ENCODE measurements at regions not wholly inside any gene's neighbourhood (a gene's known extent, or its start where the extent isn't known, plus 50 kb on each side); places are given as distances from the start of the nearest gene placed in this dataset.
A peak's percentile ranks its signal among the peaks of the same experiment; 100 is the strongest.
"Not testable (repeated sequence)": the region's sequence is repeated elsewhere in the genome, so short reads cannot be mapped to it uniquely, and the experiment has no call there.

- Histone ChIP-seq H3K4me3 (ENCODE audit: low read depth in 1 of 5, low read length in 5 of 5) (no peak overlapping the region), H3K36me3 (ENCODE audit: control insufficient read depth in 5 of 5, insufficient read depth in 5 of 5, low read length in 5 of 5) (no peaks in the 10 kb centered on the region), H3K27ac (ENCODE audit: low read depth, low read length) (peak overlapping the region; percentile 91), H3K9me3 (ENCODE audit: control insufficient read depth in 5 of 5, low read length in 5 of 5) (no peaks in the 10 kb centered on the region), H3K27me3 (ENCODE audit: control insufficient read depth in 5 of 5, insufficient read depth in 4 of 5, low read length in 5 of 5) (peaks cover 3 to 29% (median 8%) of the 10 kb centered on the region in 5 donors), H3K9ac (ENCODE audit: low read length in 5 of 5) (no peak overlapping the region), H3K4me1 (ENCODE audit: control insufficient read depth in 5 of 5, insufficient read depth in 5 of 5, low read length in 5 of 5) (peaks cover 9 to 63% (median 34%) of the 10 kb centered on the region in 5 donors)
Observed at GRCh38 chr17:77832180-77832560, 126.3 kb upstream of the TNRC6C start.

GRCh38 chr17:77833769-77834168 lies 124.7 kb upstream of the TNRC6C start:
- Histone ChIP-seq H3K4me3 (ENCODE audit: low read depth in 1 of 5, low read length in 5 of 5) (no peak overlapping the region), H3K36me3 (ENCODE audit: control insufficient read depth in 5 of 5, insufficient read depth in 5 of 5, low read length in 5 of 5) (no peaks in the 10 kb centered on the region), H3K4me1 (ENCODE audit: control insufficient read depth in 5 of 5, insufficient read depth in 5 of 5, low read length in 5 of 5) (peaks cover 9 to 47% (median 34%) of the 10 kb centered on the region in 5 donors), H3K27ac (ENCODE audit: low read depth, low read length) (no peak overlapping the region), H3K9ac (ENCODE audit: low read length in 5 of 5) (no peak overlapping the region), H3K27me3 (ENCODE audit: control insufficient read depth in 5 of 5, insufficient read depth in 4 of 5, low read length in 5 of 5) (peaks cover 3 to 24% (median 8%) of the 10 kb centered on the region in 5 donors), H3K9me3 (ENCODE audit: control insufficient read depth in 5 of 5, low read length in 5 of 5) (no peaks in the 10 kb centered on the region)

GRCh38 chr17:77834170-77835115 lies 124.1 kb upstream of the TNRC6C start:
- Histone ChIP-seq H3K4me3 (ENCODE audit: low read depth in 1 of 5, low read length in 5 of 5) (no peak overlapping the region), H3K36me3 (ENCODE audit: control insufficient read depth in 5 of 5, insufficient read depth in 5 of 5, low read length in 5 of 5) (no peaks in the 10 kb centered on the region), H3K9ac (ENCODE audit: low read length in 5 of 5) (no peak overlapping the region), H3K4me1 (ENCODE audit: control insufficient read depth in 5 of 5, insufficient read depth in 5 of 5, low read length in 5 of 5) (peaks cover 9 to 40% (median 34%) of the 10 kb centered on the region in 5 donors), H3K9me3 (ENCODE audit: control insufficient read depth in 5 of 5, low read length in 5 of 5) (no peaks in the 10 kb centered on the region), H3K27me3 (ENCODE audit: control insufficient read depth in 5 of 5, insufficient read depth in 4 of 5, low read length in 5 of 5) (peaks cover 3 to 24% (median 8%) of the 10 kb centered on the region in 5 donors), H3K27ac (ENCODE audit: low read depth, low read length) (no peak overlapping the region)

GRCh38 chr17:77836557-77837041 lies 121.9 kb upstream of the TNRC6C start:
- H3K36me3 ChIP-seq (ENCODE audit: control insufficient read depth in 5 of 5, insufficient read depth in 5 of 5, low read length in 5 of 5) = no peaks in the 10 kb centered on the region
- peaks cover 2 to 29% (median 12%) of the 10 kb centered on the region in 5 donors for H3K4me1 ChIP-seq (ENCODE audit: control insufficient read depth in 5 of 5, insufficient read depth in 5 of 5, low read length in 5 of 5)
- no peak overlapping the region for H3K4me3 ChIP-seq (ENCODE audit: low read depth in 1 of 5, low read length in 5 of 5)
- peaks cover 0 to 12% (median 4%) of the 10 kb centered on the region in 5 donors for H3K27me3 ChIP-seq (ENCODE audit: control insufficient read depth in 5 of 5, insufficient read depth in 4 of 5, low read length in 5 of 5)
- no peak overlapping the region for H3K9ac ChIP-seq (ENCODE audit: low read length in 5 of 5)
- no peak overlapping the region for H3K27ac ChIP-seq (ENCODE audit: low read depth, low read length)
- H3K9me3 ChIP-seq (ENCODE audit: control insufficient read depth in 5 of 5, low read length in 5 of 5) = no peaks in the 10 kb centered on the region

- peaks cover 0 to 27% (median 9%) of the 10 kb centered on the region in 5 donors for H3K4me1 ChIP-seq (ENCODE audit: control insufficient read depth in 5 of 5, insufficient read depth in 5 of 5, low read length in 5 of 5)
- H3K4me3 ChIP-seq (ENCODE audit: low read depth in 1 of 5, low read length in 5 of 5); H3K36me3 ChIP-seq (ENCODE audit: control insufficient read depth in 5 of 5, insufficient read depth in 5 of 5, low read length in 5 of 5); H3K9me3 ChIP-seq (ENCODE audit: control insufficient read depth in 5 of 5, low read length in 5 of 5); H3K27ac ChIP-seq (ENCODE audit: low read depth, low read length); H3K9ac ChIP-seq (ENCODE audit: low read length in 5 of 5); H3K27me3 ChIP-seq (ENCODE audit: control insufficient read depth in 5 of 5, insufficient read depth in 4 of 5, low read length in 5 of 5): not testable (repeated sequence)
Observed at GRCh38 chr17:77837072-77837471, 121.4 kb upstream of the TNRC6C start.

DNA sequence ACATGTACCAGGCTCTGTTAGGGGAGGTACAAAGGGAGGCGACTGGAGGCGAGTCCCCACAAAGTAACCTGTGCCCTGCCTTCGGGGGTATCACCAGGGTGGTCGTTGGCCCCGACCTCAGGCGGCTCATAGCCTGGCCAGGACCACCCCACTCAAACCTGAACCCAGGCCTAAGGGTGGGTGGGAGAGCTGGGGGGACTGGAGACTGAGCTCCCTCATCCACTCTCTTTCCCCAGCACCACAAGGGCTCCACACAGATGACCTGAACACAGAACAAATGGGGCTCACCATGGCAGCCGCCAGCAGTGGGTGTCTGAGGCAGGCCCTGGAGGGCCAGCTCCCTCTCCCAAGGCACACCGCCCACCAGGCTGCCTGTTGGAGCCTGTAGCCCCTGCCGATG lies 120.6 kb upstream of the TNRC6C start:
- Histone ChIP-seq H3K4me1 (ENCODE audit: control insufficient read depth in 5 of 5, insufficient read depth in 5 of 5, low read length in 5 of 5) (peaks cover 0 to 25% (median 9%) of the 10 kb centered on the region in 5 donors), H3K9me3 (ENCODE audit: control insufficient read depth in 5 of 5, low read length in 5 of 5) (no peaks in the 10 kb centered on the region), H3K27ac (ENCODE audit: low read depth, low read length) (no peak overlapping the region), H3K4me3 (ENCODE audit: low read depth in 1 of 5, low read length in 5 of 5) (no peak overlapping the region), H3K9ac (ENCODE audit: low read length in 5 of 5) (no peak overlapping the region), H3K36me3 (ENCODE audit: control insufficient read depth in 5 of 5, insufficient read depth in 5 of 5, low read length in 5 of 5) (no peaks in the 10 kb centered on the region), H3K27me3 (ENCODE audit: control insufficient read depth in 5 of 5, insufficient read depth in 4 of 5, low read length in 5 of 5) (peaks cover 0 to 7% (median 3%) of the 10 kb centered on the region in 5 donors)

- H3K9ac ChIP-seq (ENCODE audit: low read length in 5 of 5) = no peak overlapping the region
- H3K27ac ChIP-seq (ENCODE audit: low read depth, low read length) = no peak overlapping the region
- peaks cover 0 to 25% (median 9%) of the 10 kb centered on the region in 5 donors for H3K4me1 ChIP-seq (ENCODE audit: control insufficient read depth in 5 of 5, insufficient read depth in 5 of 5, low read length in 5 of 5)
Observed at GRCh38 chr17:77838748-77839697, 119.5 kb upstream of the TNRC6C start.

GRCh38 chr17:77839698-77840512 lies 118.6 kb upstream of the TNRC6C start:
- H3K9me3 ChIP-seq (ENCODE audit: control insufficient read depth in 5 of 5, low read length in 5 of 5) = no peaks in the 10 kb centered on the region
- H3K27ac ChIP-seq (ENCODE audit: low read depth, low read length) = no peak overlapping the region
- H3K27me3 ChIP-seq (ENCODE audit: control insufficient read depth in 5 of 5, insufficient read depth in 4 of 5, low read length in 5 of 5) = no peaks in the 10 kb centered on the region
- H3K4me1 ChIP-seq (ENCODE audit: control insufficient read depth in 5 of 5, insufficient read depth in 5 of 5, low read length in 5 of 5) = peaks cover 0 to 16% (median 1%) of the 10 kb centered on the region in 5 donors
- no peaks in the 10 kb centered on the region for H3K36me3 ChIP-seq (ENCODE audit: control insufficient read depth in 5 of 5, insufficient read depth in 5 of 5, low read length in 5 of 5)
- H3K4me3 ChIP-seq (ENCODE audit: low read depth in 1 of 5, low read length in 5 of 5) = no peak overlapping the region
- H3K9ac ChIP-seq (ENCODE audit: low read length in 5 of 5) = no peak overlapping the region

More at GRCh38 chr17:77838748-77839697, 119.5 kb upstream of the TNRC6C start:
- H3K27me3 ChIP-seq (ENCODE audit: control insufficient read depth in 5 of 5, insufficient read depth in 4 of 5, low read length in 5 of 5) = peaks cover 0 to 7% (median 0%) of the 10 kb centered on the region in 5 donors
- no peaks in the 10 kb centered on the region for H3K36me3 ChIP-seq (ENCODE audit: control insufficient read depth in 5 of 5, insufficient read depth in 5 of 5, low read length in 5 of 5)
- H3K4me3 ChIP-seq (ENCODE audit: low read depth in 1 of 5, low read length in 5 of 5) = no peak overlapping the region
- H3K9me3 ChIP-seq (ENCODE audit: control insufficient read depth in 5 of 5, low read length in 5 of 5) = no peaks in the 10 kb centered on the region

GRCh38 chr17:77840513-77841165 lies 117.9 kb upstream of the TNRC6C start:
- peaks cover 0 to 14% (median 0%) of the 10 kb centered on the region in 5 donors for H3K4me1 ChIP-seq (ENCODE audit: control insufficient read depth in 5 of 5, insufficient read depth in 5 of 5, low read length in 5 of 5)
- H3K27ac ChIP-seq (ENCODE audit: low read depth, low read length) = no peak overlapping the region
- no peaks in the 10 kb centered on the region for H3K27me3 ChIP-seq (ENCODE audit: control insufficient read depth in 5 of 5, insufficient read depth in 4 of 5, low read length in 5 of 5)
- no peaks in the 10 kb centered on the region for H3K9me3 ChIP-seq (ENCODE audit: control insufficient read depth in 5 of 5, low read length in 5 of 5)
- no peak overlapping the region for H3K4me3 ChIP-seq (ENCODE audit: low read depth in 1 of 5, low read length in 5 of 5)
- no peak overlapping the region for H3K9ac ChIP-seq (ENCODE audit: low read length in 5 of 5)
- no peaks in the 10 kb centered on the region for H3K36me3 ChIP-seq (ENCODE audit: control insufficient read depth in 5 of 5, insufficient read depth in 5 of 5, low read length in 5 of 5)
